Midbrain (tissue), 1 donor: ENCODE measurements at regions not wholly inside any gene's neighbourhood (a gene's known extent, or its start where the extent isn't known, plus 50 kb on each side); places are given as distances from the start of the nearest gene placed in this dataset.

Experiments used
- DNase-seq: peaks from one replicate; lab custom pipeline; 2025; lab: John Stamatoyannopoulos, UW

DNA sequence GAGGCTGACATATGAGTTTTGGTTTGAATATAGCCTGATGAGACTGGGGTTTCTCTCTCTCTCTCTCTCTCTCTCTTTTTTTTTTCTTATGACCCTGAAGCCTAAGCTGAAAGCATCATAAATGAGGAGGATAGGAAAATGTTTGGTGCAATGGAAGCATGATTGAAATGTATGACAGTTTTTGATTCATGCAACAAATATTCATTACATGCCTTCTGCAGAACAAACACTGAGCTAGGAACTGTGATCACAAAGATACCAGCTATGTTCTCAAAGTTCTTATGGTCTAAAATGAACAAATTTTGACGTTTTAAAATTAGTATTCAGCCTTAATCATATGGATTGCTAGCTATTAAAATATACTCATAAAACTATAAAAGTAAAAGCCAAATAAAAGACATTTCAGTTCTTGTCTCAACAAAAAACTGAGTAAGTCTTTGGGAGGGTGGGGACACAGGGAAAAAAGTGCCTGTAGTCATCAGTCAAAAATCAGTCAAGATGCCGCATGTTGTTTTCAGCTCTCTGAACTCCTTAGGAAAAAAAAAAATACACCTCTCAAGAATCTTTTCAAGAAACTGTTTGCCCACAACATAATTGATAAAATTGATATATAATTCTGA, 57.2 kb downstream of the NKX6-1 start:
- DNase-seq, result no peak

DNA sequence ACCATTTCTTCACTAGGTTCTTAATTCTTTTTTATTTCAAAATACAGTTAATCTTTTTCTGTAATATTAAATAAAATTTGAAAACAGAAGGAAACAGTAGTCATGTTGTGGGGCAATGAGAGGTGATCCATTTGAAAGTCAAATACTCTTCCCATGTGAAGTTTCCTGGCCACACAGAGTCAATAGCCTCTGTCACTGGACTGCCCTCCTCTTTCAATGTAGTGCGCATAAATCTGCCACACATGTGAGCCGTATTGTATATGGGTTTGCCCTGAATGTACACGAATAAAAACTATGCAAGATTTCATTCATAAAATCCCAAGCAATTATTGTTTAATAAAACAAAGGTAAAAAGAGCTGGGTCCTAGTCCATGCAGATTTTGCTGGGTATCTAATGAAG, 59.1 kb downstream of the NKX6-1 start:
- DNase-seq, result no peak

DNA sequence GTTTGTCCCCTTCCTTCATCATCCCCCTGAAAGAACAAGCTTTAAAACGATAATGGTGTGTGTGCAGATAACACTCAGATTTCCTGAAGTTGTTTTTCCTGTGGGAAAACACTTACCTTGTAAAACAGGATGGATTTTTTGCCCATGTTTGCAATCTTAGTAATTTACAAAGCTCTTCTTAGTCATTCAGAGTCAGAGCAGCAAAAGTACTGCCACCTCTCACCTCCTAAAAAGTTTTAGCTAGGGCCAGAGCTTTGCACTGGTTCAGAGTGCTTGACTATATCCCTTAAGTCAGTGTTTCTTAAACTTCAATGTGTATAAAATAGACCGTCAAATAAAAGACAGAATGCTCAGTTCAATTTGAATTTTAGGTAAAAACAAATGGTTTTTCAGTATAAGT, 62.3 kb downstream of the NKX6-1 start:
- DNase-seq, result no peak

DNA sequence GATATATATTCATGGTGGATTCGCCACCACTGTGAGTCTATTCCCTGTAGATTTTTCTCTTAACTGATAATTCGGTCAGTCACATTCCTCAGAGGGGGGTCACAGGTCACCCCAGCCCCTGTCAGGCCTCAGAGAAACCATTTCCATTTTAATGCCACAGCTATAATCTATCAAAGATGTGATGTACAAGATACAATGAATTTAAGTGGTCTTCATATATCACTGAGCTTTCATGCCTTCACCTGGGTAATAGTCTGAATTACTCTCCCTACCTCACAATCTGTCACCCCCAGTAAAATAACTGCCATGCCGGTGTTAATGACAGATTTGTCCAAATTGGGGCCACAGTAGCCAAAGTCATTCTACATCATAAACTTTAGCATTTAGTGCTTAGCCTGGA, 64.7 kb downstream of the NKX6-1 start:
- DNase-seq, result no peak

DNA sequence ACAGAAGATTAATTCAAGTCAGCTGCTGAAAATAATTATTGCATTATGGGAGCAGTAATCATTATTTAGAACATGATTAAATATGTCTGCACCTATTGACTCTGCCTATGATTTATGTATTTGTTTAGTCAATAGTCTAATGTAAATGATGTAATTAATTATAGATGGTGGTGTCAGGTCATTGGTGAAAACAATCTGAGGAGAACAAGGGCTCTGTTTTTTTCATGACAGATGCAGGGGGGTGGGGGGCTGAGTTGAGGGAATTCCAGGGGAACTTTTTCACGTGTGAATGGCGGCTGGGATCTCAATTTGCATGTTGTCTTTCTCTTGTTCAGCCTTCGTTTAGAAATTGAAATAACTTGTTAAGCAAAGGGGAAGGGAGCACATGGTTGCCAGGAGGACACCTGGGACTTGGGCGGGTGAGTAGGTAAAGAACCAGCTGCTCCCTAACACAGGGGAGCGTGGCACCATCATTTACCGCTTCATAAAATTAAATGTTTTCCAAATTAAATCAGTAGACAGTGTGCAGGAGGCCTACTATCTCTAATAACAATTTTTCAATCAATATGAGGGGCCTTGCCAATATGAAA, 65.4 kb downstream of the NKX6-1 start:
- DNase-seq, result no peak

DNA sequence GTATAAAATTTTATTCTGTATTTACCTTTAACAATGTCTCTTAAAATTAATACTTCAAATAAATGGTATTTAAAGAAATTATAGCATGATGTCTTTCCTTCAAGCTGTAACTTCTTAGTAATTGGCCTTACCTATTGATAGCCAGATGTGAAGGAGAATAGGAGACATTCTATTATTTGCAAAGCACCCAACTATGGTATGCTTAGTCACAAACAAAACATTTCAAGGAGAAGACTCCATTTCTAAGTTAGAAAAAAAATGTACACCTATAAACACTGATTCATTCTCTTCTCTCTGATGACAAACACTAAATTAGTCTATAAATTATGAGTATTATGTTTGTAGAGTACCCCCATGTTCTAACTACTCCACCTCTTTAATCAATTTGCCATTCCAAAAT, 66.4 kb downstream of the NKX6-1 start:
- no peak for DNase-seq

DNA sequence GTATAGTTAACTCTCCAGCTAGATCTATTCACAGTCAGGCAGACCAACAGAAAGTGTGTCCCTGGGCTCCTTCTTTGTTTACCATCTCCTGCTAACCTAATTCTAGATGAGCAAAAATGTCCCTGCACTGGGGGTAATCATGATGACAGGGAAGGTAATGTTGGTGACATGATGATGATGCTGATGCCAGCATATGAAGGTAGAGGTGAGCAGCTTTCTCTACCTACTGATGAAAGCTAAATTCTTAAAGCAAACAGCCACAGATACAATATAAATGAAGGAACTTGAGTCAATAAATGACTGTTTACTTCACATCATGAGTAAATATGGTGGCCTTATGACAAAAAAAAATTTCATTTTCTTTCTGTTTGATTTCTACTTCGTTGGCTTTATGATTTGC, 78.5 kb downstream of the NKX6-1 start:
- DNase-seq, result no peak

DNA sequence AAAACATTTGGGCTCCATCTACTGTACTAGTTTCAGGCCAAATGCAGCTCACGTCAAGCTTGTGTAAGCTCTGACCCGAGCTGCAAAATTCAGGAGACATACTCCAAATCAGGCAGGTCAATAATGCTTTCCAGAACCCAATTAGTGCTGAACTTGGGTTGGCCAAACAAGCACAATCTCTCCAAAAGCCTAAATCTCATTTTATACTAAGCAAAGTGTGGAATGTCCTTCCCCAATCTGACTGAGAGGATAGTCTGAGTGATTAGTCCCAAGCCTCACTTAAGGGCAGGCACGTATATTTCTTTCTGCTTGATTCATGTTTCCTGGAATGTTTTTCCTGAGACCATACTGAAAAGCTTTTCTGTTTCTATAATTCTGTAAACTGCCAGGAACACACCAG, 79.9 kb downstream of the NKX6-1 start:
- no peak for DNase-seq

DNA sequence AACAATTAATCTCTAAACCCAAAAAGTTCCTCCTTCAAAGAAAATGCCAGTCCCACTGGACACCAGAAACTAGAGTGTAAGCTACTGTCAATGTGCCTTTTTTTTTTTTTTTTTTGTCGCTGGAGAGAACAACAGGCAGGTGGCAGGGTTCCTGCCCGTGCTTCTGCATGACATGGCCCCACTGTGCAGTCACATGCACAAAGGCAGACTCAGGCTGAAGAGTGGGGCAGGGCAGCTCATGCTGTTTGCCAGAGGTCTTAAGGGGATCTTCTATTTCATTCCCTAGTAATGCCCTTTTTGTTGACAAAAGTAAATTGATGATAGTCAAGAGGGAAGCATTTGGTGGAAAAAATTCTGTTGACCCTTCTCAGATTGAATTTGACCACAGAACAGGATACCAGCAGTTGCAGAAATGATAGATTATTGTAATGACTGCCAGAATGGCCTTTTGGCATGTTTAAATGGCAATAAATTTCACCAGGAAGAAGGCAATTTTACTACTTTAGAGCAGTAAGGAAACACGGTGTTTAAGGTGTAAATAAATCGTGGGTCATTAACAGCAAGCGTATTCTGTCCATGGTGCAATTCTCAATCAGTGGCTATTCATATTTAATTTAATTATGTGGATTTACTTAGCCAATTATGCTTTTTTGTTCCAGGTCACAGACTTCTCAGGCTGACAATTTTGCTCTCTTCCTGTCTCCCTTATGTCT, 80.9 kb downstream of the NKX6-1 start:
- no peak for DNase-seq

DNA sequence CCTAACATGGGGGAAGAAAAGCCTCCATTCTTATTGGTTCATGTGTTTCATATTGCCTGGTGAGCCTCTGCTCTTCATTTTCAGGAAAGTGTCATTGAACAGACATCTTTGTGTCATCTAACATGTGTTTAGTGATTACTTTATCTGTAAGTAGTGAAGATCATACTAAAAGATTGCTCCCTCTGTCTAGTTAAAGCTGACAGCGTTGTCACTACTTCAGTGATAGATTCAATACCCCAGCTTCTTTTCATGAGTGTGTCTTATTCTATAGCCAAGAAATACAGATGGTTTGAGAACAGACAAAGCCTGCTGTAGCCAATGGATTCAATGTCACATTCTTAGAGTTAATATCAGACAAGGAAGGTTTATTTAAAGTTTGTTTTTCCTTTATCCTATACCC, 85.1 kb downstream of the NKX6-1 start:
- DNase-seq, result no peak

DNA sequence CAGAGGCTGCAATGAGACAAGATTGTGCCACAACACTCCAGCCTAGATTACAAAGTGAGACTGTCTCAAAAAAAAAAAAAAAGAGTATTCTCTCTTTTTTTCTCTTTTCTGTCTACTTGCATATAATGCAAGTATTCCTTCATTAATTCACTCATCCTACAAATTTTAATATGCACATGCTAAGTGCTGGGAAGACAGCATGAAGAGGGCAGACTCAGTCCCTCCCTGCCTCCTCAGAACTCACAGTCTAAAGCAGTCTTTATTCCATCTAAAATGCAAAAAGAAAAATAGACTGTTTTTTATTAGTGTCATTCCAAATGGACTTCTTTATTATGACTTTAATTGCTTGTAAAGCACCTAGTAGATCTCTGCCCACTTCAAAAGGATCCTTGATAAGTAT, 85.6 kb downstream of the NKX6-1 start:
- DNase-seq, result no peak

DNA sequence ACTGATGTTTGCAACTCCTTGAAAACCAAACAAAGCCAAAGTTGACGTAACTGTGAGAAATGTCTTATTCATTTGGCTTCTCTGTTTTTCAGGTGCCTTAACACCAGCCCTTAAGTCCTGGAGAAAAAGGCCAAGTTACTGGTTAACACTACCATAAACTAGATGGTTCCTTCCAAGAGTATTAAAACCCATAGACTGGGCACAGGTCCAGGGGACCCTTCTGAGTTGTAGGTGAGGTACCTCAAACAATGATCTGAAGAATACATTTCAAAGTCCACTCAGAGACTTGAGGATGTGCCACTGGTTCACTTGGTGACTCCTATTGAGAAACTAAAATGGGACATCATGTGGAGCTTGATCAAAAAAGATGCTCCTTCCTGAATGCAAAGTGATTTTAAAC, 87.0 kb downstream of the NKX6-1 start:
- DNase-seq, result no peak

DNA sequence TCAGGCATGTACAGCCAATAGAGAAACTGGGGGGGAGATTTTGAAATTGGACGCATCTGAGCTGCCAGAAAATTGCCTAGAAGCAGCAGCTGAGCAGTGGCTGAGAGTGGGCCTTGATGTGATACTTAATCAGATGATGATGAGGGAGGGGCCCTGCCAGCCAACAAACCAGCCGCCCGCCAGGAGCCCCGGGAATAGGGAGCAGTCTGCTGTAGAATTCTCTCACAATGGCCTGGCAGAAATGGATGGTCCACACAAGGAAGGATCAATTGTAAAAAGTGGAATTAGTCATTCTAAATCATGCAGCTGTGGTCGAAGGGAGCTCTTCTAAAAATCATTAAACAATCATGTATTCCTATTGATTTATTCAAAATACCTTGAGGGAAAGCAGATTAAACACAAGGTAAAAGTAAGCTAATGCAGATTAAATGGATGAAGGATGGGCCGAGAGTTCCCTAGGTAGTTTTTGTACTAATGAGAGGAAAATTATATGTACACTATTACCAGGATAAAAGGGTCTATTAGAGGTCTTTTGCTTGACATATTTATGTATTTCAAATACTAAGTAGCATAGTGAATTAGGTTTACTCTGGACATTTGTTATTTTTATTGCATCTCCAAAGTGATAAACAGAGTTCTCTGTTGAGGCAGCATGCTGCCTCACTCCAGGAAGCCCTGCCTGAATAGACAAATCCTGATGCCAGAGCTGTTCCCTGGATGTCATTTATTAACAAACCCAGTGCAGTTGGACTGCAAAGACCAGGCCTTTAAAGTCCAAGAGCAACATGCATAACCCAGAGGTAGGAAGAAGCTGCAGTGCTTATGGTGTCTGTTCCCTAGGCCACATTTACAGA, 91.3 kb downstream of the NKX6-1 start:
- no peak for DNase-seq

DNA sequence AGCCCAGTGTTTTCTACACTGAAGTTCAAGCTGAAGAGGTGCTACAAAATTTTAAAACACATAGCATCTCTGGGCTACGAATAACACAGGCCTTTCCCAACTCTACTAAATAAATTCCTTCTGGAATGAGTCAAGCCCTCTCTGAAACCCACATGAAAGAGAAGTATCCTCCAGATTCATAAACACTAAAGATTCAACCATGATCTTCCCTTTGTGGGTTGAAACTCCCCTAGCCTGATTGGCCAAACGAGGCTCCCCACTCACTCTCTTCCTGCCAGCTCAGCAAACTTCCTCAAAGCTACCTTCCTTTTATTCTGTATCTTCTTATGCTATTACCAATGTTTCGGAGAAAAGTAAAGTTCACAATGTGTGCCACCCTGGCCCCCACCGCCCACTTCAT, 95.4 kb downstream of the NKX6-1 start:
- no peak for DNase-seq

DNA sequence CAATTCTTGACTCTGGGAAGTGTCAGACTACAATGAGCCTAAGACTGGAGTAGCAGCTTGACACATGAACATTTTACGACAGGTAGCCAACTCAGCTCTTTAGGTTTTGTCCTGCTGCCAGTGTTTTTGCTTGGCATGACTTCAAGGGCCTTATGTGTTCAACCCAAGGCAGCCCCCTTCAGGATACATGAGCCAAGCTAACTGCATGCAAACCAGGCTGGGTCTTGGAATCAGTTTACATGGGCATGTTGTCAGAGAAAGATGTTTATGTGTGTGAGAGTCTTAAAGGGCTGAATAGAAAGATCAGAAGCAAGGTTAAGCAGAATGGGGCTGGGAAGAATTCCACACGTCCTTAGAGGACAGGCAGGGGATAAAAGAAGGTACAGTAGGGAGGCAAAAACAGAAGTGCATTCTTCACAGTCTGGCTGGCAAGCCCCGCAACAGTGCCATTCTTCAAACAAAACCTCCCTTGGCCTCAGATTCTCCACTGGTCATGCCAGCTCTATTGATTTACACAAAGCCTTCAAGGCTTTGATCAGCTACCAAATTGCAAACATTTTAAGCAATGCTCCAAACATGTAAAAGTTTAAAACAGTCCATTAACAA, 97.3 kb downstream of the NKX6-1 start:
- no peak for DNase-seq

DNA sequence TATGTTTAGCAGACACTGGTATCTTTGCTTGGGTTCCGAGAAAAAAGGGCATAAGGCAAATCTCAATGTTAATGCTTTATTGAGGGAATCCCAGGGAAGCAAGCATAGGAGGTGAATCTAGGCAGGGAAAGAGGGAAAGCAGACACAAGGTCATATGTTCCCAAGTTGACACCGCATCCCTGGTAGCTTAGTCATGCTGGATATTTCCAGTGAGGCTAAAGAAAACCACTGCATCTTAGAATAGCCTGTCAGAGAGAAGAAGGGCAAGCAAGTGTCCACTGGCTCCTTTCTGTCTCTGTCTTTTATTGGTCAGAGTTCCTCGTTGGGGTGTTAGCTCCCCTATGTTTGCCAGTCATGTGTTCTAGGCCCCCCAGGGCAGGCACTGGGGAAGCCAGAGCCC, 104.7 kb downstream of the NKX6-1 start:
- no peak for DNase-seq

DNA sequence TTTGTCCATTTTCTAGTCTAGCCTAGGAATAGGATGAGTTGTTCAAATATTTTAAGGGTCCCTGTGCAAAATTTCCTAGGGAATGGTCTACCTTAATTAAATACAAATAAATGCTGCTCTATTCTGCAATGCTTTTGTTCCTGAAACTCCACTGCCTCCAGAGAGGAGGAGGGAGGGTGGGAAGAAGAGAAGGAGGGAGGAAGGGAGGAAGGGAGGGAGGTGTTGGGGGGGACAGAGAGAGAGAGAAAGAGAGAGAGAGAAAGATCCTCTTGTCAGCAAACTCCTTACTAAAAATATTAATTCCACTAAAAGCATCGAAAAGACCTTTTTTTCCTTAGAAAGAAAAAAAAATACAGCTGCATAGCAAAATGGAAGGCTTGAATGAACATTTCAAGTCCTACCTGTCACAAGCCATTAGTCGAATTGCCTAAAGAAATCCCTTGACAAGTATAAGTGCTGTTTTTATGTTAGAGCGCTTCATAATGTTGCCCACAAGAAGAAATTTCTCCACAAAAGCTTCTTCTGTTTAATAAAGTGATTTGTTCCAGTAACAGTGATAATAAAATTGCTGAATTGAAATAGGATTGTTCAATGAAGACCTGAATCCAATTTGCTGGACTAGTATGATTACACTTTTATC, 106.0 kb downstream of the NKX6-1 start:
- no peak for DNase-seq

DNA sequence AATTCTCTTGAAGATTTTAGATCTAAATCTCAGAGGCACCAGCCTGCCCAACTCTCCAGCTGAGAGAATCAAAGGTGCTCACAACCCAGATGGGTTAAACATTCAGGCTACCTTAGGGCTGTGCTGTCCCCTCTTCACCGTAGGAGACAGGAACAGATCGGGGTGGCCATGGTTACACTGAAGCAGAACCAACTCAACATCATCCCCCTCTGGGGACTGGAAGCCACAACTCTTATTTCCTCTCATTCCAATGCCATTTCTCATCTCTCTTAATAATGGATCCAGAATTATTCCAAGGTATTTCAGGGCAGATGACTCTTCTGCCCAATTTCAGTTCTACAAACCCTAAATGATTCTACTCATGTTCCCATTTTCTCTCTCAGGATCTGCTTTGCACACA, 109.7 kb downstream of the NKX6-1 start:
- no peak for DNase-seq

DNA sequence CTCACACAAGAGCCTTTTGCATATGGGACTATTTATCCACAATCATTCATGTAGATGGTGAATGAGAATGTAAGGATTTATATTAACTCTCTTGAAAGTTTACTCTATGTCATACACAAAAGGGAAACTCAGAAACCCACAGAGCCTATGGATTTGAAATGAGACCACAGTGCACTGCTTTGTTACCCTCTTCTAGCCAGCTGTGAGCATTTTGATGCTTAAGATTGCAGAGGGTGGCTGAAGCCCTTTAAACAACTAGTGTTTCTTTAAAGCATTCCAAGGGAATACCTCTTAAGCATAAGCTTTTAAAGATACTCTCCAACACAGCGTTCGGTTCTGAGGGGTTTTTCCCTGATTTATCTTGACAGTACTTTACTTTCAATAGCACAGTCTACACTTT, 113.9 kb downstream of the NKX6-1 start:
- DNase-seq, result no peak

DNA sequence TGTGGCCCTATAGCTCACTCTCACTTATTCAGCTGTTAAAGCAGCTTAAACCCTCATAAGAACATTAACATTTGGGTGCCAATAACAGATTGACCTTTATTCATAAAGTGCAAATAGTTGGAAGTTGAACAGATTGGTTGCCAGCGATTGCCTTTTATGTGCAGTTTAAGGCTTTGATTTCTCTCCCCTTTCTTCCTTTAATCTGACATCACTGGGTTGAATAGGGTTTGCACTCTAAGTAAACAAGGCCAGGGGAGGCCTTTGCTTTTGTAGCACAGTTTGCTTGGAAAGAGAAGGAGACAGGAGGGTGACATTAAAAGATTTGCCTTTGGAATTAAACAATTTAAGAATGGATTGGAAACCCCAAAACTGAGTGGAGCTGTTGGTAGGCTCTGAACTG, 114.3 kb downstream of the NKX6-1 start:
- DNase-seq, result no peak

DNA sequence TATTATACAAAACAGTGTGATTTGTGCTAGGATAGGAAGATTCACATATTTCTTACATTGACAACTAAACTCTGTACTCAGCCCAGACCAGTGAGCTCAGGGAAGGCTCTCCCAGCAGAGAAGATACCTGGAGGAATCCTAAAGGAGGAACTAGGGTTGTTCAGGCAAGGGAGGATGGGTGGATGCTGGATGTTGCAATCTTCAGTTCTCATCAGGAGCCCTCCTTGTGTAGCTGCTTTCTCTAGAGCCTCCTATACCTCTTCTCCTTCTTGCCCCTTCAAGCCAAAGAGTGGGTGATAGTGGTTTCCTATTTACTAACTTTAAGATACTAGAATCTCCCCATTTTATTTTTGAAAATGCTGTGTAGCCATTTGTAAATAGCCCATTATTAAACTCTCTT, 117.3 kb downstream of the NKX6-1 start:
- DNase-seq, result no peak
